Mucosa of rectum (tissue), 2 donors: ENCODE measurements at regions not wholly inside any gene's neighbourhood (a gene's known extent, or its start where the extent isn't known, plus 50 kb on each side); places are given as distances from the start of the nearest gene placed in this dataset.
"Not testable (repeated sequence)": the region's sequence is repeated elsewhere in the genome, so short reads cannot be mapped to it uniquely, and the experiment has no call there.

Source experiments
- H3K27ac ChIP-seq, 2 donors: one replicate each; pipeline ENCODE4 v1.7.0; 2013; ENCODE audit warnings: inconsistent platforms in 2 of 2, low read depth in 2 of 2, low read length in 2 of 2
- H3K27me3 ChIP-seq, 2 donors: one replicate each; pipeline ENCODE4 v1.7.0; 2013; ENCODE audit warnings: low read length in 2 of 2; ENCODE audit not compliant: control insufficient read depth in 2 of 2, insufficient read depth in 2 of 2
- H3K36me3 ChIP-seq, 2 donors: one replicate each; pipeline ENCODE4 v1.7.0; 2013; ENCODE audit warnings: low read length in 2 of 2; ENCODE audit not compliant: control insufficient read depth in 2 of 2, insufficient read depth in 2 of 2
- H3K4me1 ChIP-seq, 2 donors: one replicate each; pipeline ENCODE4 v1.7.0; 2013; ENCODE audit warnings: low read length in 2 of 2, mild to moderate bottlenecking in 1 of 2; ENCODE audit not compliant: control insufficient read depth in 2 of 2, insufficient read depth in 2 of 2
- H3K4me3 ChIP-seq, 2 donors: one replicate each; pipeline ENCODE4 v1.7.0; 2013; ENCODE audit warnings: low read length in 2 of 2
- H3K9ac ChIP-seq, 2 donors: one replicate each; pipeline ENCODE4 v1.7.0; 2013; ENCODE audit warnings: low read length in 2 of 2, low read depth in 1 of 2, mild to moderate bottlenecking in 1 of 2
- H3K9me3 ChIP-seq, 2 donors: one replicate each; pipeline ENCODE4 v1.7.0; 2013; ENCODE audit warnings: low read length in 2 of 2; ENCODE audit not compliant: control insufficient read depth in 2 of 2
- donor health status: healthy.
- donor health status: Normal muscosa, but diverticular disease.

DNA sequence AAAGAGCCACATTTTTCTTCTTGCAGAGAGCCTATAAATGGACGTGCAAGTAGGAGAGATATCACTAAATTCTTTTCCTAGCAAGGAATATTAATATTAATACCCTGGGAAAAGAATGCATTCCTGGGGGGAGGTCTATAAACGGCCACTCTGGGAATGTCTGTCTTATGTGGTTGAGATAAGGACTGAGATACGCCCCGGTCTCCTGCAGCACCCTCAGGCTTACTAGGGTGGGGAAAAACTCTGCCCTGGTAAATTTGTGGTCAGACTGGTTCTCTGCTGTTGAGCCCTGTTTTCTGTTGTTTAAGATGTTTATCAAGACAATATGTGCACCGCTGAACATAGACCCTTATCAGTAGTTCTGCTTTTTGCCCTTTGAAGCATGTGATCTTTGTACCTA, 75.6 kb downstream of the ZNF467 start:
- H3K4me3 ChIP-seq, H3K9ac ChIP-seq, H3K27me3 ChIP-seq, H3K4me1 ChIP-seq, H3K36me3 ChIP-seq, H3K9me3 ChIP-seq, H3K27ac ChIP-seq: not testable (repeated sequence)

DNA sequence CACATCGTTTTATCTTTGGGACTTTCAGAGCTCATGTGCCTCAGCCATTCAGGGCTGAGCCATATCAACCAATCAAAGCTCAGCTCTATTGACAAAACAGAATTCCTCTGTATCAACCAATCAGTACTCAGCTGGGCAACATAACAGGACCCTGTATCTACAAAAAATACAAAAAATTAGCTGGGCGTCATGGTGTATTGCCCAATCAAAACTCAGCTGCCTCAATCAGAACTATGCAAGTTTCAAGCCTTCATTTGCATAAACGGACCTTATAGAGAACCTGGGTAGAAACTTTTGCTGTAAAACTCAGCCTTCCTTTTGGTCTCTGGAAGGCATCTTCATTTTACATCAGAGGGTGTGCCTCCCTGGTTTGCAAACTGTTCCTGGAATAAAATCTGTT, 77.1 kb downstream of the ZNF467 start:
- no peak overlapping the region for H3K4me3 ChIP-seq
- no peak overlapping the region for H3K27ac ChIP-seq
- H3K9ac ChIP-seq = no peak overlapping the region
- H3K36me3 ChIP-seq = no peaks in the 10 kb centered on the region
- peaks cover under 1 to 3% of the 10 kb centered on the region in 2 donors for H3K27me3 ChIP-seq
- H3K4me1 ChIP-seq = no peaks in the 10 kb centered on the region
- H3K9me3 ChIP-seq = no peaks in the 10 kb centered on the region

DNA sequence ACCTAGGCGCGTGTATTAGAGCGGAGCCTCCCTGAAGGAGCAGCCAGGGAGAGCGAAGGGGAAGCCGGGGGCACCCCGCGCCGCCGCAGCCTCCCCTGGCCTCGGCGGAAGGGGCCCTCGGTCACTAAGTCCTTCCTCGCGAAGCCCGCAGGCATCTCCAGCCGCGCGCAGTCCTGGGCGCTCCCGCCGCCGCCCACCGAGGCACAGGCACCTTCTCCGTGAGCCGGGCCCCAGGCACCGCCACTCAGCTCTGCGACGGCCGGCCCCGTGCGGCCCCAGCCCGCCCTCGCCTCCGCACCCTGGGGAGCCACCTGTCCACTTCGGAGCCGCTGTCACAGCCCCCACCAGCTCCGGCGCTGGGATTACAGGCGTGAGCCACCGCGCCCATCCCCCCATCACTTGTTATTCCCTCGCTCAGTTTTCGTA, 80.8 kb downstream of the ZNF467 start:
- peaks cover 0 to 4% of the 10 kb centered on the region in 2 donors for H3K9me3 ChIP-seq
- H3K4me3 ChIP-seq = no peak overlapping the region
- no peaks in the 10 kb centered on the region for H3K4me1 ChIP-seq
- H3K9ac ChIP-seq = no peak overlapping the region
- H3K36me3 ChIP-seq = no peaks in the 10 kb centered on the region
- H3K27me3 ChIP-seq = peaks cover 10 to 11% of the 10 kb centered on the region in 2 donors
- no peak overlapping the region for H3K27ac ChIP-seq

DNA sequence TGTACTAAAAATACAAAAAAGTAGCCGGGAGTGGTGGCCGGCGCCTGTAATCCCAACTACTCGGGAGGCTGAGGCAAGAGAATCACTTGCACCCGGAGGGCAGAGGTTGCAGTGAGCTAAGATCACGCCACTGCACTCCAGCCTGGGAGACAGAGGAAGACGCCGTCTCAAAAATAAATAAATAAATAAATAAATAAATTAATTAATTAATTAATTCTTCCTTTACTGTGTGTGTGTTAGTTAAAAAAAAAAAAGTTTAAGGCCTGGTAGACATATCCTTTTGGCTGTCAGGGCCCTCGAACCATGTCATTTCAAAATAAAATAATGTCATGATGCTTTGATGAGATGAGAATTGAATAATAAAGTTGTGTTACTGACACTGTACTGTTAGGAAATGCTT, 81.3 kb downstream of the ZNF467 start:
- Histone ChIP-seq H3K36me3 (no peaks in the 10 kb centered on the region), H3K27ac (no peak overlapping the region), H3K4me3 (no peak overlapping the region), H3K27me3 (peaks cover 10 to 11% of the 10 kb centered on the region in 2 donors), H3K9me3 (peaks cover 0 to 4% of the 10 kb centered on the region in 2 donors), H3K9ac (no peak overlapping the region), H3K4me1 (no peaks in the 10 kb centered on the region)

DNA sequence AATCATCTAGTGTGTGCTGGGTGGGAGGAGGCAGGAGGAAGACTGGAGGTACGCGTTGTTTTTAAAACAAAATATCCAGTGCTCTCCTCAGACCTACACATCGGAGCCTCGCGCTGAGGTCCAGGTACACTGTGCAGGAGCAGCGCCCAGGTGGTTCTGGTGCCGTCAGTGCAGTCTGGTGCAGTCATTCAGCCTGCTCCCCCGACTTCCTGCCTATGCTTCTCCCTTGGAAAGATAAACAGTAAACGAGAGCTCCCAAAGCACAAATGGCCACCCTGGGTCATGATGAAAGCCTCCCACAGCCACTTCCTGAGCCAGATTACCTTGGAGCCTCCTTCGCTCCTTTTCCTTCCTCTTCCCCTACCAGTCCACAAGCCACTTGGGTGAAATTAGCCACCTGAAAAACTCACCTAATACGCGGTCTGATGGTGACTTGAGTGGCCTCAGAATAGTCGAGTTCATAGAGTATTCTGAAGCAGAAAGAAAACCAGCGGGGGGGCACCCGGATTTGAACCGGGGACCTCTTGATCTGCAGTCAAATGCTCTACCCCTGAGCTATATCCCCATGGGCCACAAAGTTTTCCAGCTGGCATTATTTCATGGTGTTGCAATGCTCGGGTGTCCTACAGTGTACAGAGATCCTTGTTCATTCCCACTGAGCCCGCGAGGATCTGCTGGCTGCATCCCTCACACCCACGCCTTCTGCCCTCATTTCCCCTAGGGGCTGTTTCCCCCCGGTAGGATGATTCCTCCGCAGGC, 82.5 kb downstream of the ZNF467 start:
- Histone ChIP-seq H3K27me3 (peaks cover 10 to 11% of the 10 kb centered on the region in 2 donors), H3K27ac (no peak overlapping the region), H3K4me3 (no peak overlapping the region), H3K4me1 (no peaks in the 10 kb centered on the region), H3K9ac (no peak overlapping the region), H3K36me3 (no peaks in the 10 kb centered on the region), H3K9me3 (peaks cover 0 to 4% of the 10 kb centered on the region in 2 donors)

DNA sequence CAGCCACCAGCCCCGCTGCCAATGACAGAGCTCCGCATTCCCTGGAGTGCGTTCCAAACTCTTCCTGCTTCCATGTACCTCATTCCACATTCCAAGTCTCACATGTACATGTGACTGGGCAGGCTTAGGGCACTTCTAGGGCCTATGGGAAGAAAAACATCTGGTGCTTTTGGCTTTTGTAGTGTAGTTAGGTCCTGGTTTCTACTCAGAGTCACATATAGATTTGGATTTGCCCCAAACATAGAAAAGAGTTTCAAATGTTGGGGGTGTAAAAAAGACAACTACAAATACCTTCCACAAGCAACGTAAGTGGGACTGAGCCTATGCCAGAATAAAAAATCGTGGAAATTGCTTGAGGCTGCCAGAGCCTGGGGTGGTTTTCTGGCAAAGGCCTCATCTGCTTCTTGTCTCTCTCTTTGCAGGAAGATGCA, 84.1 kb downstream of the ZNF467 start:
- Histone ChIP-seq H3K9ac (no peak overlapping the region), H3K27ac (no peak overlapping the region), H3K4me3 (no peak overlapping the region), H3K36me3 (no peaks in the 10 kb centered on the region), H3K27me3 (peaks cover 10 to 11% of the 10 kb centered on the region in 2 donors), H3K9me3 (peaks cover 0 to 4% of the 10 kb centered on the region in 2 donors), H3K4me1 (no peaks in the 10 kb centered on the region)

DNA sequence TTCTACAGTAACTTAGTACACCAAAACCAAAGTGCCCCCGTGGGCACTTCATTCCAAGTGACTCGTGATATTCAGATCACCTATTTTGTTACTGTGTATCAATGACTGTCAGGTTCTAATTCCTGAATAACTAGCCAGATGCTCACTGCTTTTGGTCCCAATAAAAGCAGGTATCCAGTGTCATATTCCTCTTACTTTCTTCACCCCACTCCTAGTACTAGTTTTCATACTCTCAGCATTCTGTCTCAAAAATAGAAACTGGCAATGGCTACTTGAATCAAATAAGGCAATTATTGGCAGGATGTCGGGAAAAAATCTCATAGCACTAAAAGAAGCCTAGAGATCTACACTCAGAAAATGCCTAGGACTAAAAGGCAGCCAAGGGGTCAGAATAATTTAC, 84.6 kb downstream of the ZNF467 start:
- Histone ChIP-seq H3K27ac (no peak overlapping the region), H3K27me3 (peaks cover 10 to 11% of the 10 kb centered on the region in 2 donors), H3K9ac (no peak overlapping the region), H3K4me3 (no peak overlapping the region), H3K36me3 (no peaks in the 10 kb centered on the region), H3K9me3 (peaks cover 0 to 4% of the 10 kb centered on the region in 2 donors), H3K4me1 (no peaks in the 10 kb centered on the region)

DNA sequence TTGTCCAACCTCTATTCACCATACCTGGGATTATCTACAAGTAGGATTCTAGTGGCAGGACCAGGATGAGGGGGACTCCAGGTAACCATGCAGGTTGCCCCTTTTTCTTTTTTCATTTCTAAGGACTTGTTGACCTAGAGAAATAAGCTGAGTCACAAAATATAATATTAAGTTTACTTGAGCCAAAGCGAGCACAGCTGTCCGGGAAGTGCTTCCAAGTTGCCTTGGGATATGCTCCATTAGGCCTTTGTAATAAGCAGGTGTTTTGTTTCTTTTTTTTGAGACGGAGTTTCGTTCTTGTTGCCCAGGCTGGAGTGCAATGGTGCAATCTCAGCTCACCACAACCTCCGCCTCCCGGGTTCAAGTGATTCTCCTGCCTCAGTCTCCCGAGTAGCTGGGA, 85.6 kb downstream of the ZNF467 start:
- not testable (repeated sequence) for H3K9ac ChIP-seq, H3K4me3 ChIP-seq, H3K4me1 ChIP-seq, H3K27ac ChIP-seq, H3K9me3 ChIP-seq, H3K36me3 ChIP-seq
- peaks cover 10% of the 10 kb centered on the region in 2 donors for H3K27me3 ChIP-seq

DNA sequence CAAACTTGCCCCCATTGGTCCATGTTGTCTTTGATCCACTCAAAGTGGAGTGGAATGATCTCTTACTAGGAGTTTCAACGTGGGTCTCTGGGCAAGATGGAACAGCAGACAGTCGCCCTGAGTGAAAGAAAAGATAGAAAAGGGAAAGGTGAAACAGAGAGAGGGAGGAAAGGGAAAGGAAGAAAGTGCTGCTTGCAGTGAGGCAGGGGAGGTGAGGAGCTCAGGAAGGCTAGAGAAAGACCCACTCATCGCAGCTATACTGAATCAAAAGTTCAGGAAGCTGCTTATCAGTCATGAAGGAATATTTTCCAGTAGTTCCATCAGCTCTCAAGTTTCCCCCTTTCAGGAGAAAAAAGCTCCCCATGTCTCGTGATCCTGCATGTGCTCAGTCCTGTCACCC, 86.9 kb downstream of the ZNF467 start:
- no peak overlapping the region for H3K27ac ChIP-seq
- no peaks in the 10 kb centered on the region for H3K4me1 ChIP-seq
- H3K36me3 ChIP-seq = no peaks in the 10 kb centered on the region
- peaks cover 10 to 11% of the 10 kb centered on the region in 2 donors for H3K27me3 ChIP-seq
- no peak overlapping the region for H3K9ac ChIP-seq
- H3K9me3 ChIP-seq = peaks cover 0 to 4% of the 10 kb centered on the region in 2 donors
- H3K4me3 ChIP-seq = no peak overlapping the region

DNA sequence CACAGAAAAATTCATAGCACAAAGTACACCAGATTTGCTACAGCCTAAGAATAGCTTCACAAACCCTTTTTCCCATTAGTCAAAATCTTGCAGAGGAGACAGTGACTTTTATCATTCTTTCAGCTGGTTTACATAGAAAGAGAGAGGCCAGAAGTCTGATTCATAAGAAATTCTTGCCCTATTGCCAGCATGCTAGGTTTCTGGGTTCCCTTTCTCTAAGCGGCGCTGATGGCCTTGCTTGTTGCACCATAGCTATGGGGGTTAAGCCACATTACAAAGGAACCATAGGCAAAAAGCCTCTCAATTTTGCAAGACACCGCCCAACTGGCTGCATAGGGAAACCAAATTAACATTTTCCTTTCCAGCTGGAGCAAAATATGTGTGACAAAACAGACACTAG, 87.4 kb downstream of the ZNF467 start:
- Histone ChIP-seq H3K27me3 (peaks cover 8 to 11% of the 10 kb centered on the region in 2 donors), H3K36me3 (no peaks in the 10 kb centered on the region), H3K27ac (no peak overlapping the region), H3K9ac (no peak overlapping the region), H3K4me3 (no peak overlapping the region), H3K4me1 (no peaks in the 10 kb centered on the region), H3K9me3 (peaks cover 0 to 4% of the 10 kb centered on the region in 2 donors)
